Transverse colon (tissue), 3 donors: ENCODE measurements at regions not wholly inside any gene's neighbourhood (a gene's known extent, or its start where the extent isn't known, plus 50 kb on each side); places are given as distances from the start of the nearest gene placed in this dataset.

ENCODE experiments used
- POLR2A ChIP-seq: fragments of 450-650 bp; IDR thresholded peaks from one replicate; pipeline ENCODE4 v1.6.1; 2016; ENCODE audit warnings: antibody characterized with exemption, mild to moderate bottlenecking, moderate library complexity
- TF ChIP-seq, protein P1 (sequence below), 5 experiments: fragments of 200-600 bp in 3 of 5; fragments of 450-650 bp in 2 of 5; sonication (generic) in 3 of 5; IDR thresholded peaks; 1 replicate in 2 of 5; 2 replicates in 3 of 5; pipeline ENCODE4 v1.5.1; 2016 to 2017; ENCODE audit warnings: antibody characterized with exemption in 5 of 5, inconsistent platforms in 3 of 5, mild to moderate bottlenecking in 2 of 5, moderate library complexity in 1 of 5

DNA sequence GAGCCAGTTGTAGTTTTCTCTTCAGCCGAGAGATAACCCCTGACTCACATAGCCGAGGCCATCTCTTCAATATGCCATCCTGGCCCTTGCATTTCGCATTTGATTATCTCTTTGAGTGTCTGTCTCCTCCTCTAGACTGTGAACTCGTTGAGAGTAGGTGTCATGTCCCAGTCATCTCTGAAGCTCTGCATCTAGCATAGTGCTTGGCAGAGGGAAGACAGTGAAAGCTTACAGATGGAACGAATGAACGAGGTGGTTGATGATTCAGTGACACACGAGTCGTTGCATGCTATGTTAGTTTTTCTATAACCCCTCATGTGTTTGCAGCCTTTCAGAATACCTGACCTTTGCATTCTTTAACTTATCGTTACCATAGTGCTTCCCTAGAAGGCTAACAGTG lies 59.9 kb upstream of the CYRIA start:
- TF ChIP-seq POLR2A = no peak
- TF ChIP-seq, protein P1, sequence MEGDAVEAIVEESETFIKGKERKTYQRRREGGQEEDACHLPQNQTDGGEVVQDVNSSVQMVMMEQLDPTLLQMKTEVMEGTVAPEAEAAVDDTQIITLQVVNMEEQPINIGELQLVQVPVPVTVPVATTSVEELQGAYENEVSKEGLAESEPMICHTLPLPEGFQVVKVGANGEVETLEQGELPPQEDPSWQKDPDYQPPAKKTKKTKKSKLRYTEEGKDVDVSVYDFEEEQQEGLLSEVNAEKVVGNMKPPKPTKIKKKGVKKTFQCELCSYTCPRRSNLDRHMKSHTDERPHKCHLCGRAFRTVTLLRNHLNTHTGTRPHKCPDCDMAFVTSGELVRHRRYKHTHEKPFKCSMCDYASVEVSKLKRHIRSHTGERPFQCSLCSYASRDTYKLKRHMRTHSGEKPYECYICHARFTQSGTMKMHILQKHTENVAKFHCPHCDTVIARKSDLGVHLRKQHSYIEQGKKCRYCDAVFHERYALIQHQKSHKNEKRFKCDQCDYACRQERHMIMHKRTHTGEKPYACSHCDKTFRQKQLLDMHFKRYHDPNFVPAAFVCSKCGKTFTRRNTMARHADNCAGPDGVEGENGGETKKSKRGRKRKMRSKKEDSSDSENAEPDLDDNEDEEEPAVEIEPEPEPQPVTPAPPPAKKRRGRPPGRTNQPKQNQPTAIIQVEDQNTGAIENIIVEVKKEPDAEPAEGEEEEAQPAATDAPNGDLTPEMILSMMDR (IDR thresholded peaks at IDR 0.05) = no peak
